ENCODE measurements at regions not wholly inside any gene's neighbourhood (a gene's known extent, or its start where the extent isn't known, plus 50 kb on each side); places are given as distances from the start of the nearest gene placed in this dataset.
"Not testable (repeated sequence)": the region's sequence is repeated elsewhere in the genome, so short reads cannot be mapped to it uniquely, and the experiment has no call there.

DNA sequence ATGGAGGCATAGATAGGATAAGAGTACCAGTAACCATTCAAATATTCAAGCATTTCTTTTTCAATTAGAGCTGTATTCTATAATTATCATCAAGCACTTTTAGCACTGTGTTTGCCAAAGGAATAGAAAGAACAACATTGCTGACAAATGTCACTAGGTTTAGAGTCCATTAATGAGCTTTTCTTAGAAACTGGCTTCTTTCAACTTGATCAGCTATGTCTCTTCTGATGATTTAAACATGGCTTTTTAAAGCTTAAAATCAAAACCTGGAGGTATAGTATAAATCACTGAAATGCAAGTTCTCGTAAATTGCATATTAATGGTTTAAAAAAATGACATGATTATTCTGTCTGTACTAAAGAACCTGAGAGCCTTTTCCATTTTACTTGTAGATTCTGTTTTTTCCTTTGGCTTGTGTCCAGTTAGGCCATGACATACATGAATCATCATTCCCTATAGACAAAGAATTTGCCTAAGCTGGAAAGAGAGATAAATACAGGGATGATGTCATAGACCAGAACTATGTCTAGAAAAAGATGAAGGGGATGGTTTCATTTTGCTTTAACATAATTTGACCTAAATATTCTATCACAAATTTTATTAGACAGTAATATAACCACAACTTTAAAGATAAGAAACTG, 340.1 kb upstream of the CTSO start:
- H3K4me3 ChIP-seq (ENCODE audit: low read depth, low read length): no peak overlapping the region
- CTCF ChIA-PET: interaction anchor here (1.0 to 1.9 kb wide), 6 partner anchors 15 to 839 kb away, joined by 3 to 5 read pairs (median 3); no protein-coding TSS in a partner anchor
- TF ChIP-seq, protein P1, sequence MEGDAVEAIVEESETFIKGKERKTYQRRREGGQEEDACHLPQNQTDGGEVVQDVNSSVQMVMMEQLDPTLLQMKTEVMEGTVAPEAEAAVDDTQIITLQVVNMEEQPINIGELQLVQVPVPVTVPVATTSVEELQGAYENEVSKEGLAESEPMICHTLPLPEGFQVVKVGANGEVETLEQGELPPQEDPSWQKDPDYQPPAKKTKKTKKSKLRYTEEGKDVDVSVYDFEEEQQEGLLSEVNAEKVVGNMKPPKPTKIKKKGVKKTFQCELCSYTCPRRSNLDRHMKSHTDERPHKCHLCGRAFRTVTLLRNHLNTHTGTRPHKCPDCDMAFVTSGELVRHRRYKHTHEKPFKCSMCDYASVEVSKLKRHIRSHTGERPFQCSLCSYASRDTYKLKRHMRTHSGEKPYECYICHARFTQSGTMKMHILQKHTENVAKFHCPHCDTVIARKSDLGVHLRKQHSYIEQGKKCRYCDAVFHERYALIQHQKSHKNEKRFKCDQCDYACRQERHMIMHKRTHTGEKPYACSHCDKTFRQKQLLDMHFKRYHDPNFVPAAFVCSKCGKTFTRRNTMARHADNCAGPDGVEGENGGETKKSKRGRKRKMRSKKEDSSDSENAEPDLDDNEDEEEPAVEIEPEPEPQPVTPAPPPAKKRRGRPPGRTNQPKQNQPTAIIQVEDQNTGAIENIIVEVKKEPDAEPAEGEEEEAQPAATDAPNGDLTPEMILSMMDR (IDR thresholded peaks at IDR 0.05; ENCODE audit: insufficient read depth, low read length, missing control alignments): no peak
- POLR2A ChIA-PET: interaction anchor here (0.5 to 1.1 kb wide), 2 partner anchors 15 to 33 kb away, joined by 3 read pairs; no protein-coding TSS in a partner anchor
- peak; percentile 71 for DNase-seq (ENCODE audit: low read depth, low spot score)

DNA sequence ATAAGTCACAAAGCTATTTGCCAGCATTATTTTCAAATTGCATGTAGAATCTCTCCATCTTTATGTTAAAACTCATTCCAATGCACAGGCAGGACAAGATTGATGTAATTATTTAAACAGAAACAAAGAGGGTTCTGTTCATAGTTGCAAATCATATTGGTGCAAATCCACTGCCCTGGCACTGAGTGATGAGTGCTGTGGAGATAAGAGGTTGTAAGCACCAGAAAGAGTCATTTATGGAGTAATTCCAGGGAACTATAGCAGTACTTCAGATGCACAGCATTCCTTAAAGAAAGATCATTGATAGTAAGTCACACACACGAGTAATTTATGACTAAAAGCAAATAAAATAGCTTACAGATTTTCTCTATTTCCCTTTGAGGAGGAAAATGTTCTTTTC, 337.7 kb upstream of the CTSO start:
- H3K4me3 ChIP-seq (ENCODE audit: low read depth, low read length): no peak overlapping the region
- TF ChIP-seq, protein P1 (IDR thresholded peaks at IDR 0.05; ENCODE audit: insufficient read depth, low read length, missing control alignments): no peak
- no peak for DNase-seq (ENCODE audit: low read depth, low spot score)
- POLR2A ChIA-PET: no interaction called here
- CTCF ChIA-PET: interaction anchor here (0.8 kb wide), 1 partner anchor 122 kb away, joined by 3 read pairs; no protein-coding TSS in a partner anchor

DNA sequence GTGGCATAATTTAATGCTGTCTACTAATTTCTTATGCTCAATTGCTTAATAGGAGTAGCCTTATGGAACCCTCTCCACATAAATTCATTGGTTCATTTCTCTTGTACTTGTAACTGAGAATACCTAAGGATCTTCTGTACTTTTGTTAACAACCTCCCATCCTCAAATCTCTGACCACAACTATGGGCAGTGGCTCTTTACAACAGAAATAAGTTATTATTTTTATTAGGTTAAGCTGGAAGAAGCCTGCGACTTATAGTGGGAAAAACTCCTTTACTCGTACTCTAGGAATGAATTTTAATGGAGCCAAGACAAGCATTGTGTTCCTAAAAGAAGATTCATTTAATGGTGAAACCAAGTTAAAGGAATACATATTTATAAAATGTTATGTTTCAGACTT, 337.1 kb upstream of the CTSO start:
- no peak for DNase-seq (ENCODE audit: low read depth, low spot score)
- no peak overlapping the region for H3K4me3 ChIP-seq (ENCODE audit: low read depth, low read length)
- TF ChIP-seq, protein P1 (IDR thresholded peaks at IDR 0.05; ENCODE audit: insufficient read depth, low read length, missing control alignments): no peak
- ChIA-PET POLR2A (no interaction called here), CTCF (no interaction called here)

DNA sequence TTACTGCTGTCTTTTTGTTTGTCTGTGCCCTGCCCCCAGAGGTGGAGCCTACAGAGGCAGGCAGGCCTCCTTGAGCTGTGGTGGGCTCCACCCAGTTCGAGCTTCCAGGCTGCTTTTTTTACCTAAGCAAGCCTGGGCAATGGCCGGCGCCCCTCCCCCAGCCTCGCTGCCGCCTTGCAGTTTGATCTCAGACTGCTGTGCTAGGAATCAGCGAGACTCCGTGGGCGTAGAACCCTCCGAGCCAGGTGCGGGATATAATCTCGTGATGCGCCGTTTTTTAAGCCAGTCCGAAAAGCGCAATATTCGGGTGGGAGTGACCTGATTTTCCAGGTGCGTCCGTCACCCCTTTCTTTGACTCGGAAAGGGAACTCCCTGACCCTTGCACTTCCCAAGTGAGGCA, 336.4 kb upstream of the CTSO start:
- DNase-seq (ENCODE audit: low read depth, low spot score); CTCF ChIA-PET; POLR2A ChIA-PET; H3K4me3 ChIP-seq (ENCODE audit: low read depth, low read length): not testable (repeated sequence)

DNA sequence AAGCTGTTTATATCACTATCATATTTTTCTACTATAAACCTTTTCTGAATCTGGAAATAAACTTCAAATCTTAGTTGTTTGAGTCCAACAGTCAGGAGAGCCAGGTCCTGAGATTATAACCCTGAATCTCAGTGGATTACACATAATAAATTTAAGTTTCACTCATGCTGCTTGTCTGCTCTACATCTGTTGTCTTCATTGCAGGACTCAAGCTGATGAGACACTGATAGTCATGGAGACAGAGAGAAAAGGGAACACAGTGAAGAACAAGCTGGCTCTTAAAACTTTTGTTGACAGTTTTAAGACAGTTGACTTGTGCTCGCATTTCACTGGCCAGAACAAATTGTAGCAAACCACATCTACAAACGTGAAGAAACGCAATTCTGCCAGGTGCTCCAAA, 327.0 kb upstream of the CTSO start:
- DNase-seq (ENCODE audit: low read depth, low spot score): no peak
- CTCF ChIA-PET: interaction anchor here (0.7 kb wide), 1 partner anchor 51 kb away, joined by 3 read pairs; no protein-coding TSS in a partner anchor
- POLR2A ChIA-PET: no interaction called here
- no peak overlapping the region for H3K4me3 ChIP-seq (ENCODE audit: low read depth, low read length)
- TF ChIP-seq, protein P1 (IDR thresholded peaks at IDR 0.05; ENCODE audit: insufficient read depth, low read length, missing control alignments): no peak

DNA sequence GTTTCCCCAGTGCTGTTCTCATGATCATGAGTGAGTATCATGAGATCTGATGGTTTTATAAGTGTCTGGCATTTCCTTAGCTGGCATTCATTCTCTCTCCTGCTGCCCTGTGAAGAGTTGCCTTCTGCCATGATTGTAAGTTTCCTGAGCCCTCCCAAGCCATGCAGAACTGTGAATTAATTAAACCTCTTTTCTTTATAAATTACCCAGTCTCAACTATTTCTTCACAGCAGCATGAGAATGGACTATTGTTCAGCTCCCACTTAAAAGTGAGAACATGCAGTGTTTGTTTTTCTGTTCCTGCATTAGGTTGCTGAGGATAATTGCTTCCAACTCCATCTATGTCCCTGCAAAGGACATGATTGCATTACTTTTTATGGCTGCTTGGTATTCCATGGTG, 311.7 kb upstream of the CTSO start:
- POLR2A ChIA-PET: no interaction called here
- no peak for DNase-seq (ENCODE audit: low read depth, low spot score)
- no peak overlapping the region for H3K4me3 ChIP-seq (ENCODE audit: low read depth, low read length)
- CTCF ChIA-PET: no interaction called here
- TF ChIP-seq, protein P1 (IDR thresholded peaks at IDR 0.05; ENCODE audit: insufficient read depth, low read length, missing control alignments): no peak

DNA sequence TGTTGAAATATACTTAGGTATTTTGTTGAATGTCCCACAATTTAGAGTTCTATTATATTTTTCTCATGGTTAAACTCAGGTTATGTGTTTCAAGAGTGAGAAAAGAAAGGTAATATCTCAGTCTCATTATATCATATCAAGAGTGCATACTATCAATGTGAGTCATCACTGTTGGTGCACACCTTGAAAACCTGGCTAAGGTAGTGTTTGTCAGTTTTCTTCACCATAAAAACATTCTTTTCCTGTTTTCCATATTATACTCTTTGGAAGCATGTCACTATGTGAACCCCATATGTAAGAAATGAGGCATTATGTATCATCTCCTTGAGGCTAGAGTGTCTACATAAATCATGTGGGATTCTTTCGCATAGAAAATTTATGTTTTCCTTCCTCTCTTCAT, 307.6 kb upstream of the CTSO start:
- POLR2A ChIA-PET: no interaction called here
- TF ChIP-seq, protein P1 (IDR thresholded peaks at IDR 0.05; ENCODE audit: insufficient read depth, low read length, missing control alignments): no peak
- no peak for DNase-seq (ENCODE audit: low read depth, low spot score)
- H3K4me3 ChIP-seq (ENCODE audit: low read depth, low read length): no peak overlapping the region
- CTCF ChIA-PET: no interaction called here

Data from AG04449 (cell line).